Central memory CD8-positive, alpha-beta T cell (primary cell): ENCODE measurements at regions not wholly inside any gene's neighbourhood (a gene's known extent, or its start where the extent isn't known, plus 50 kb on each side); places are given as distances from the start of the nearest gene placed in this dataset.

ENCODE experiments used
- ATAC-seq: fragments of 150-1000 bp; cut with Tn5 transposase; replicated peaks from 2 replicates; pipeline ENCODE4 v1.10.0; 2022; ENCODE audit warnings: mild to moderate bottlenecking, moderate FRiP score, moderate number of reproducible peaks; ENCODE audit not compliant: poor library complexity, severe bottlenecking; ENCODE audit errors: extremely low read depth
- DNase-seq, 2 donors: peaks; one replicate each; pipeline ENCODE4 v3.0.0; 2021; ENCODE audit warnings: low spot score in 2 of 2
- H3K27ac Mint-ChIP-seq: one replicate; pipeline ENCODE4 v1.8.0; 2022; ENCODE audit warnings: low read depth, mild to moderate bottlenecking, moderate library complexity, mixed read lengths
- H3K27me3 Mint-ChIP-seq: one replicate; pipeline ENCODE4 v1.8.0; 2022; ENCODE audit warnings: mixed read lengths
- H3K36me3 Mint-ChIP-seq: one replicate; pipeline ENCODE4 v1.8.0; 2022; ENCODE audit warnings: mild to moderate bottlenecking, moderate library complexity, mixed read lengths; ENCODE audit not compliant: insufficient read depth
- H3K4me1 Mint-ChIP-seq: one replicate; pipeline ENCODE4 v1.8.0; 2022; ENCODE audit warnings: mixed read lengths
- H3K4me3 Mint-ChIP-seq: one replicate; pipeline ENCODE4 v1.8.0; 2022; ENCODE audit warnings: mild to moderate bottlenecking, moderate library complexity, mixed read lengths
- H3K9me3 Mint-ChIP-seq: one replicate; pipeline ENCODE4 v1.8.0; 2022; ENCODE audit warnings: mixed read lengths

- Mint-ChIP-seq H3K27me3 (no peaks in the 10 kb centered on the region), H3K27ac (no peak overlapping the region), H3K4me1 (no peaks in the 10 kb centered on the region), H3K36me3 (peaks cover 2% of the 10 kb centered on the region), H3K4me3 (no peak overlapping the region), H3K9me3 (peaks cover 7% of the 10 kb centered on the region)
- no peak for DNase-seq
- ATAC-seq: no peak
Observed at GRCh38 chr12:20201733-20202132, 166.6 kb upstream of the PDE3A start.

- Mint-ChIP-seq H3K9me3 (no peaks in the 10 kb centered on the region), H3K27ac (no peak overlapping the region), H3K36me3 (no peaks in the 10 kb centered on the region), H3K4me1 (no peaks in the 10 kb centered on the region), H3K4me3 (no peak overlapping the region), H3K27me3 (no peaks in the 10 kb centered on the region)
- DNase-seq (no peak), ATAC-seq (no peak)
Observed at GRCh38 chr12:20205854-20206253, 162.5 kb upstream of the PDE3A start.

- ATAC-seq: no peak
- Mint-ChIP-seq H3K4me3 (no peak overlapping the region), H3K27ac (no peak overlapping the region), H3K36me3 (no peaks in the 10 kb centered on the region), H3K27me3 (no peaks in the 10 kb centered on the region), H3K9me3 (no peaks in the 10 kb centered on the region), H3K4me1 (no peaks in the 10 kb centered on the region)
- DNase-seq: no peak
Observed at GRCh38 chr12:20206410-20206809, 161.9 kb upstream of the PDE3A start.

GRCh38 chr12:20210621-20211215 lies 157.6 kb upstream of the PDE3A start:
- Mint-ChIP-seq H3K36me3 (no peaks in the 10 kb centered on the region), H3K4me3 (no peak overlapping the region), H3K27me3 (no peaks in the 10 kb centered on the region), H3K9me3 (no peaks in the 10 kb centered on the region), H3K27ac (no peak overlapping the region), H3K4me1 (no peaks in the 10 kb centered on the region)
- DNase-seq (no peak), ATAC-seq (no peak)

- Mint-ChIP-seq H3K27me3 (no peaks in the 10 kb centered on the region), H3K36me3 (no peaks in the 10 kb centered on the region), H3K4me1 (no peaks in the 10 kb centered on the region), H3K27ac (no peak overlapping the region), H3K9me3 (peaks cover 8% of the 10 kb centered on the region), H3K4me3 (no peak overlapping the region)
- DNase-seq (no peak), ATAC-seq (no peak)
Observed at GRCh38 chr12:20211541-20211940, 156.8 kb upstream of the PDE3A start.

GRCh38 chr12:20211981-20212421 lies 156.3 kb upstream of the PDE3A start:
- H3K9me3 Mint-ChIP-seq: peaks cover 8% of the 10 kb centered on the region
- DNase-seq (no peak), ATAC-seq (no peak)
- no peaks in the 10 kb centered on the region for H3K27me3 Mint-ChIP-seq
- H3K36me3 Mint-ChIP-seq: no peaks in the 10 kb centered on the region
- H3K27ac Mint-ChIP-seq: no peak overlapping the region
- no peaks in the 10 kb centered on the region for H3K4me1 Mint-ChIP-seq
- no peak overlapping the region for H3K4me3 Mint-ChIP-seq

GRCh38 chr12:20212658-20213555 lies 155.4 kb upstream of the PDE3A start:
- Mint-ChIP-seq H3K4me1 (no peaks in the 10 kb centered on the region), H3K27ac (no peak overlapping the region), H3K36me3 (no peaks in the 10 kb centered on the region), H3K4me3 (no peak overlapping the region), H3K27me3 (no peaks in the 10 kb centered on the region), H3K9me3 (peaks cover 11% of the 10 kb centered on the region)
- DNase-seq: no peak
- no peak for ATAC-seq

GRCh38 chr12:20213723-20214625 lies 154.4 kb upstream of the PDE3A start:
- H3K36me3 Mint-ChIP-seq: no peaks in the 10 kb centered on the region
- no peaks in the 10 kb centered on the region for H3K4me1 Mint-ChIP-seq
- no peak overlapping the region for H3K27ac Mint-ChIP-seq
- H3K27me3 Mint-ChIP-seq: no peaks in the 10 kb centered on the region
- peaks cover 11% of the 10 kb centered on the region for H3K9me3 Mint-ChIP-seq
- no peak for DNase-seq
- no peak for ATAC-seq
- H3K4me3 Mint-ChIP-seq: no peak overlapping the region

GRCh38 chr12:20220339-20220738 lies 148.0 kb upstream of the PDE3A start:
- H3K27me3 Mint-ChIP-seq: no peaks in the 10 kb centered on the region
- DNase-seq: no peak
- peaks cover 11% of the 10 kb centered on the region for H3K9me3 Mint-ChIP-seq
- no peaks in the 10 kb centered on the region for H3K4me1 Mint-ChIP-seq
- H3K36me3 Mint-ChIP-seq: no peaks in the 10 kb centered on the region
- no peak overlapping the region for H3K27ac Mint-ChIP-seq
- ATAC-seq: no peak
- H3K4me3 Mint-ChIP-seq: no peak overlapping the region

- DNase-seq (no peak), ATAC-seq (no peak)
- H3K4me3 Mint-ChIP-seq: no peak overlapping the region
- no peaks in the 10 kb centered on the region for H3K36me3 Mint-ChIP-seq
- H3K9me3 Mint-ChIP-seq: peaks cover 18% of the 10 kb centered on the region
- no peaks in the 10 kb centered on the region for H3K27me3 Mint-ChIP-seq
- H3K4me1 Mint-ChIP-seq: no peaks in the 10 kb centered on the region
- no peak overlapping the region for H3K27ac Mint-ChIP-seq
Observed at GRCh38 chr12:20232931-20233675, 135.2 kb upstream of the PDE3A start.

- ATAC-seq (no peak), DNase-seq (no peak)
- Mint-ChIP-seq H3K36me3 (no peaks in the 10 kb centered on the region), H3K4me1 (no peaks in the 10 kb centered on the region), H3K9me3 (peaks cover 18% of the 10 kb centered on the region), H3K27ac (no peak overlapping the region), H3K27me3 (no peaks in the 10 kb centered on the region), H3K4me3 (no peak overlapping the region)
Observed at GRCh38 chr12:20234474-20234873, 133.9 kb upstream of the PDE3A start.

GRCh38 chr12:20237091-20237490 lies 131.2 kb upstream of the PDE3A start:
- no peak for ATAC-seq
- DNase-seq: no peak
- no peaks in the 10 kb centered on the region for H3K27me3 Mint-ChIP-seq

More at GRCh38 chr12:20237091-20237490, 131.2 kb upstream of the PDE3A start:
- no peaks in the 10 kb centered on the region for H3K36me3 Mint-ChIP-seq
- H3K27ac Mint-ChIP-seq: no peak overlapping the region
- no peaks in the 10 kb centered on the region for H3K4me1 Mint-ChIP-seq
- H3K4me3 Mint-ChIP-seq: no peak overlapping the region
- peaks cover 13% of the 10 kb centered on the region for H3K9me3 Mint-ChIP-seq
